PC-9 (cell line): ENCODE measurements at regions not wholly inside any gene's neighbourhood (a gene's known extent, or its start where the extent isn't known, plus 50 kb on each side); places are given as distances from the start of the nearest gene placed in this dataset.

Experiments used
- EZH2 ChIP-seq: fragments of 200-600 bp; sonication (generic); IDR thresholded peaks from 2 replicates; pipeline ENCODE4 v1.8.0; 2017; ENCODE audit warnings: antibody characterized with exemption, low read depth
- TF ChIP-seq, protein P1 (sequence below): fragments of 200-600 bp; sonication (generic); conservative IDR thresholded peaks from 2 replicates; pipeline ENCODE4 v1.6.1; 2017; ENCODE audit warnings: mixed run types, antibody characterized with exemption, mild to moderate bottlenecking, moderate library complexity

- TF ChIP-seq, protein P1, sequence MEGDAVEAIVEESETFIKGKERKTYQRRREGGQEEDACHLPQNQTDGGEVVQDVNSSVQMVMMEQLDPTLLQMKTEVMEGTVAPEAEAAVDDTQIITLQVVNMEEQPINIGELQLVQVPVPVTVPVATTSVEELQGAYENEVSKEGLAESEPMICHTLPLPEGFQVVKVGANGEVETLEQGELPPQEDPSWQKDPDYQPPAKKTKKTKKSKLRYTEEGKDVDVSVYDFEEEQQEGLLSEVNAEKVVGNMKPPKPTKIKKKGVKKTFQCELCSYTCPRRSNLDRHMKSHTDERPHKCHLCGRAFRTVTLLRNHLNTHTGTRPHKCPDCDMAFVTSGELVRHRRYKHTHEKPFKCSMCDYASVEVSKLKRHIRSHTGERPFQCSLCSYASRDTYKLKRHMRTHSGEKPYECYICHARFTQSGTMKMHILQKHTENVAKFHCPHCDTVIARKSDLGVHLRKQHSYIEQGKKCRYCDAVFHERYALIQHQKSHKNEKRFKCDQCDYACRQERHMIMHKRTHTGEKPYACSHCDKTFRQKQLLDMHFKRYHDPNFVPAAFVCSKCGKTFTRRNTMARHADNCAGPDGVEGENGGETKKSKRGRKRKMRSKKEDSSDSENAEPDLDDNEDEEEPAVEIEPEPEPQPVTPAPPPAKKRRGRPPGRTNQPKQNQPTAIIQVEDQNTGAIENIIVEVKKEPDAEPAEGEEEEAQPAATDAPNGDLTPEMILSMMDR: peak; percentile 26; the same call in 1 of the 2 replicates
- TF ChIP-seq EZH2: no peak
These were observed 421.2 kb downstream of the DCAF12L2 start for GRCh38 chrX:125744914-125745313.
